Fibroblast of skin of abdomen (primary cell): ENCODE measurements at regions not wholly inside any gene's neighbourhood (a gene's known extent, or its start where the extent isn't known, plus 50 kb on each side); places are given as distances from the start of the nearest gene placed in this dataset.
A peak's percentile ranks its signal among the peaks of the same experiment; 100 is the strongest.
"Not testable (repeated sequence)": the region's sequence is repeated elsewhere in the genome, so short reads cannot be mapped to it uniquely, and the experiment has no call there.

Experiments used
- DNase-seq: peaks from one replicate; pipeline ENCODE4 v3.0.0-alpha.2; 2013

DNA sequence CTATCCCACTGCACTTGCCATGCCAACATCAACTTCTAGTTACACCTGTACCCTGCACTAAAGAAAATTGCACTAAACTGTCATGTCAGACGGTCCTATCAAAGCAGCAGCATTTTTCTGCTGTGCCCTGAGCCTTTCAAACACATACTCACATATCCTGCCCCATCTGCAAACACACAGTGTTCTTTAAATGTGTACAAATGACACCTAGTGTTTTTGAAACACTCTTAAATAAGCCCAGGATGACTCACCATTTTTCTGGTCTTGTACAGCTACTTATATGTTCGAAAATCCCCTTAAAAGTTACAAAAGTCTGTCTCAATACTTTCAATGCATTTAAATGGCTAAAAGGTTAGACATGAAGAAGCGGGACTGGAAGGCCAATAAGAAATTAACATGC lies 346.7 kb upstream of the PPARGC1A start:
- DNase-seq = no peak

DNA sequence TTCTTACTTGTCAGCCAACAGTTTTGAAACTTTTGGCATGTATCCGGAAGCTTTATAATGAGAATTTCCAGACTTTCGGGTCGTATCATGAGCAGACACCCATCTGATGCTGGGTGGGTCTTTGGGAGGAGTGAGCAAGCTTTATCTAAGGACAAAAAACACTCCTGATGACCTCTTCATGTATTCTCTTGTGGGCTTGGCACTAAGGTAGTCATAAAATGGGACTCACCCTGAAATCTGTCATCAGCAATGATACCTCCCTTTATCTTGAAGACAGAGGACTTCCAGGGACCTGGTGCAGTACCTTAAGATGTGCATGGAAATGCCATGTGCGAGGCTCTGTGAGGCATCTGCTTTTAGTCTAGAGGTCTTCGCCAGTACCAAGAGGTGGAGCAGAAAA lies 346.3 kb upstream of the PPARGC1A start:
- DNase-seq = no peak

- DNase-seq = no peak
These were observed 345.8 kb upstream of the PPARGC1A start for GRCh38 chr4:24235618-24236017.

DNA sequence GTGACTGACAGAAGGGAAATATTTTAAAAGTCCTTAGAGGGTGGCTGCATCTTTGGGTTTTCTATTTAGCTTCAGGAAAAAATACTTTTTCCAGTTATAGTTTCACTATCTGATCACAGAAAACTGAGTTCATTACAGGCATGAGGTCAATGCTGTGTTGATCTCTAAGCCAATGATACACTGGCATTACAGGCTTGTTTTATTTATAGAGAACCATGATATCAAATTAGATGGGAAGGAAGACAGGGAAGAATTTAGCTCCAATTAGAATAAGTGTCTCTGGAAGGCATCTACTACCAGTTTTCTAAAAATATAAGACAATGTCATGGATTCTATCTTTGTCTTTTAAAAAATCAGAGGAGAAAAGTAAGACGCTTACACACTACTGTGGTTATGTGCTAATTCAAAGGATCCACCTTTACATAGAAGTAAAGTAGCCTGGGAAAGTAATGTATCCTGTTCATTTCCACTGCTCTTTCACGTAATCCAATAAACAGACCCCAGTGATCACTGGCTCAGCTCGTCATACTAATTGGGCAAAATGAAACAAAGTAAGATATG lies 344.5 kb upstream of the PPARGC1A start:
- no peak for DNase-seq

DNA sequence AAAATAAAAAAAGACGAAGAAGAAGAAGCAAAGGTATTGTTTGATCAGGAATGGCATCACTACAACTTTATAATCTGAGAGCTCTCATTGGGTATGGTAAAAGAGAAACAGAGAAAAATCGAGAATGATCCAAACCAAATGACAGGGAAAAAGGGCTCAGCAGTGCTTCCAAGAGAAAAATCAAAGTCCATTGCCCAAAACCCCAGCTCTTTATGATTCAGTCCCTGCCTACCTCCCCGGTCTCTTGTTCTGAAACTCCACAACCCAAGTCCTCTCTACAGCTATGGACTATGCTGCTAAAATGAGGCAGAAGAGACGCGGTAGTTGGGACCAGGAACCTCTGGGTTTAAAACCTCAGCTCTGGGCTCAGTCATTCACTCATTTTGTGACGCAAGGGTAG lies 341.1 kb upstream of the PPARGC1A start:
- no peak for DNase-seq

GRCh38 chr4:24229978-24230377 lies 340.1 kb upstream of the PPARGC1A start:
- DNase-seq = peak; percentile 37

DNA sequence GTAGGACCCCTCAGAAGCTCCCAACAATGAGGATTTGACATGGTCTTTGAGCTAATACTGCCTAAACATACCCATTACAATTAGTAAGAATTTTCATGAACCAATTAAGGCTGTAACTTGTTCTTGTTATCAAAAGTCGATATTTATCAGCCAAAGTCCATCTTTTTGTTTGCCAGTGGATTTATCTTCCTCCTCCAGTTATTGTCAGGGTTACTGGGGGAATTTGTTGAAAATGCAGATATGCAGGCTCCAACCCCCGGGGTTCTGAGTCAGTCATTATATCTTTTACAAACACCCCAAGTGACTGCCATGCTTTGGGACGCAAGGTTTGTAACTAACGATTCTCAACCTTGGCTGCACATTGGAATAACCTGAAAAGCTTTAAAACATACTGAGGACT lies 338.8 kb upstream of the PPARGC1A start:
- DNase-seq = no peak

GRCh38 chr4:24226667-24227066 lies 336.8 kb upstream of the PPARGC1A start:
- peak; percentile 3 for DNase-seq

GRCh38 chr4:24226023-24226422 lies 336.2 kb upstream of the PPARGC1A start:
- DNase-seq = peak; percentile 48

- no peak for DNase-seq
These were observed 334.6 kb upstream of the PPARGC1A start for GRCh38 chr4:24224446-24224845.

- no peak for DNase-seq
These were observed 329.4 kb upstream of the PPARGC1A start for GRCh38 chr4:24219209-24219608.

DNA sequence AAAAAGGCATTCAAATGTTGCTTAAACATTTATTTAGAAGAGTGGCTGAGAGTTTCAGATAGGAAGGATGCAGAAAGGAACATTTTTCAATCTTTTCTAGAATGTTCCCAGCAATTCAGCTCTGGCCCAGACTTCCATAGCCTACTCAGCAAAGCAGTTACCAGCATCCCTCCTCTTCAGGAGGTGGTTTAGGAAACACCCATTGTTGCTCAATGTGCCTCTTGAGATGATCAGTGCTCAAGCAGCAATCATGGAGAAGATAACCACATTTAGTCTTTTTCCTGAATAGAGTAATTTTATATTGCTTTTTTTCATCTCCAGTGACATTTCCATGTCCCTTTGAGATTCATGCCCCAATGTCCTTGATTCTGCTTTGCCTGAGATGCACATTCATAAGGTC lies 328.7 kb upstream of the PPARGC1A start:
- no peak for DNase-seq

GRCh38 chr4:24214796-24215195 lies 324.9 kb upstream of the PPARGC1A start:
- no peak for DNase-seq

DNA sequence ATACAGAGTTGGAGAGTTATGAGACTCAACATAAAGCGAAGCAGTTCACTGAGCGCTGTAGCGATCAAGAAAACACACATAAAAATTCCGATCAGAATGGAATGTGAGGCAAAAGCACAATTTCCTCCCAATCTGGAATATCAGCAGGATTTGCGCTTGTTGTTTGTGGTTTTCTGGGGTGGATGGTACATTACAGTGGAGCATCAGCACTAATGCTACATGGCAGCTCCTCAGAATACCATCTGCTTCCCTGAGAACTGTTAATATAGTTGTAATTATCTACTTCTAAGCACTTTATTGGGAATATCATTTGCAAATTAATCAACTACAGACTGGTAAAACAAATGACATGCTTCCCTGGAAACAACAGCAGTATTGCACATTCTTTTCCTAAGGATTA lies 324.1 kb upstream of the PPARGC1A start:
- DNase-seq = peak; percentile 8

DNA sequence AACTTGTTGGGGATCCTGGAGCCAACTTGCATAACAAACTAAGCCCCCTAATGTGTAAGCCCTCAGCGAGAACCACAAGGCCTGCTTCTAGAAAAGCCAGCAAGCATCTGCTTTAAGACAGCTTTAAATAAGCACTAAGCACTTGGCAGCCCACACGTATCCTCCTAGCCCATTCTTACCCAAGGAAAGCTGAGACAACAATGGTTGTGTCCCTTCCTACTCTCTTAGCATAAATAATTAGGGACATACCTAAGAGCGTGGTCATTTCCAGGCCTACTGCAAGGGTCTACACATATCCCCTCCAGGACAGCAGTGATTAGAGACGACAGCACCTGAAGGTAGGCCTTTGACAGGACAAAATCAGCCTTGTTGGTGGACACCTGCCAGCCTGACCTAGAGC lies 322.8 kb upstream of the PPARGC1A start:
- no peak for DNase-seq

DNA sequence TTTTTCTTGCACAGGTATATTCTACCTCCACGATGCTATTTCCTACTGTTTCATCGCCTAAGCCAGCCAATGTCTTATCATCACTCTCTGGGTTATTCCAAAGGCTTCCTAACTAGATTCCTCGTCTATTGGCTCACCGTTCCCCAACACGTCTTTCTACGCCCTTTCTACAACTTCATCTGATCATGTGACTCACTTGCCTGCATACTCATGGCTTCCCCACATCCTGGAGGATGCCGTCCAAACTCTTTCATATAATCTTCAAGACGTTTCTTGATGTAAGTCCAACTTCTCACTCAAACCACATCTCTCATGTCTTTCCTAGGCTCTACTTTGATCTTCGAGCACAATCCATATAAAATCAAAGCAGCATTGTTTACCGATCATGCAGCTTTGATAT lies 322.0 kb upstream of the PPARGC1A start:
- peak; percentile 63 for DNase-seq

- peak; percentile 71 for DNase-seq
These were observed 320.6 kb upstream of the PPARGC1A start for GRCh38 chr4:24210332-24210902.

DNA sequence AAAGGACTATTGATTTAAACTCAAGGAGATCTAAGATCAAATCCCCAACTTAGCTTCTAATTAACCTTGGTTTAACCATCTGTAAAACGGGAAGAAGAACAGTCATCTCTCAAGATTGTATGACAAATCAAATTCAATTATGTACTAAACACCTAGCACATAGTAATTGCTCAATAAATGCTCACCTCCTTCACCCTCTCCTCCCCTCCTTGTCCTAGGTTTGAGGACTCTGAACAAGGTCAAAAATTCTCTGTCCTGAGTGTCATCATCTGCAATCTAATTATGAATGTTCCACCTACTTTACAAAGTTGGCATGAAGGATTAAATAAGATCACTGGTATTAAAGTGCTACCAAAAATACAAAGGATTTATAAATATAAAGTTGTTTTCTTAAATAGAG lies 320.1 kb upstream of the PPARGC1A start:
- DNase-seq = no peak

DNA sequence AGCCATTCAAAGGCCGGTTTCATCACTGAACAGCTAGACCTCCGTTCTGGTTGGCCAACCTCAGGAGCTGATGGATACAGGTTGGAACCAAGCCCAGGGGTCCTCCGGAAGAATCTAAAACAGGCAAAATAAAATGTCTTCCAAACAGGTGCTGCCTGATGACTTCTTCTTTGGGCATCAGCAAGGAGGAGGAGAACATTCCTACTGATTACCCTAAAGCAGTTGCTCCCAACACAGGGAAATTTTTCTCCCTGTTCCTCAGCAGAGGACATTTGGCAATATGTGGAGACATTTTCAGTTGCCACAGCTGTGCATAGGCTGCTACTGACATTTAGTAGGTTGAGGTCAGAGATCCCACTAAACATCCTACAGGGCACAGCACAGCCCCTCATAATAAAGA lies 319.3 kb upstream of the PPARGC1A start:
- no peak for DNase-seq

DNA sequence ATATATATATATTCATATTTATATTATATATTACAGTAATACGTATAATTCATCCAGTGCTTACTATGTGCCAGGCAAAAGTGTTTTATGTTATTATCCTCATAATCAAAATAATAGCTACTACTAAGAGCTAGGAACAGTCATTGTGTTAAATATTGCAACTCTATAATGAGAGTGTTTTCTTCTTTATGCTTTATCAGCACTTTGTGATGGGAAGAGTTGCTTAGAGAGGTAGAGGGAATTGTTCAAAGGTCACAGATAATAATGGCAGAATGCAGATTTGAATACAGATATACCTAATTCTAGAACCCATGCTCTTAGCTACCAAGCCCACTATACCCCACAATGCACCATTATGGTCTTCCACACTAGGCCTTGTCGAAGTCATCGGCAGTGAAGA lies 318.8 kb upstream of the PPARGC1A start:
- no peak for DNase-seq

- not testable (repeated sequence) for DNase-seq
These were observed 314.9 kb upstream of the PPARGC1A start for GRCh38 chr4:24204708-24205107.

DNA sequence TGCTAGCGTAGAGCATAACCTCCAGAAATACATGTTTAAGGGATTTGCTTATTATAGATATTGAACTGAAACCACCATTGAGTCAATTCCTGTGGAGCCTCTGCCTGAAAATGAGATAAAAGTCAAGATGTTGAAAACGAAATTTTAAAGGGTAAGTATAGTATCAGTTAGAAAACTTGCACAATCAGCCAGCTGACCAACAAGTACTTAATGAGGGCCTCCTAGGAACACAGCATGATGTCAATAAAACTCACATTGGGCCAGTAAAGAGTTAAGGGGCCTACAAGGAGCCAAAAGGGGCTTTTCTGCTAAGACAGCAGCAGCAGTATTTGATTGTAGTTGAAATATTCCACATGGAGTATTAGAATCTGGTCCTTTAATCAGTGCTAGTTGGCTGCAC lies 314.1 kb upstream of the PPARGC1A start:
- DNase-seq = no peak

DNA sequence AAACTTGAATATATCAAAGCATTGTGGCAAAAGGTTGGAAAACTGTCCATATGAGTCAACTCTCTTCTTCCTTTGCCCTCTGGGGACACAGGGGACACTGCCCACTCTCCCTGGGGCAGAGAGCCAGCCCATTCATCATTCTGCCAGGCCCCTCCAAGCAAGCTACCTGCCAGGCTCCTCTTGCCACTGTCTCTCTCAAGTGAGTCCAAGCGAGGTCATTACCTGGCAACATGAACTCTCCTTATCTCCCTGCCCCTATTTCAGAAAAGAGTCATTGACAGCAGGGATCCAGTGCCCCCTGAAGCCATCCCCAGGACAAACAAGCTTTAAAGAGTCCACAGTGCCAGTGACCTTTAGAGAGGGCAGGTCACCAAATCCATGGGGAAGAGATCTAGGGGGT lies 312.7 kb upstream of the PPARGC1A start:
- DNase-seq = no peak

DNA sequence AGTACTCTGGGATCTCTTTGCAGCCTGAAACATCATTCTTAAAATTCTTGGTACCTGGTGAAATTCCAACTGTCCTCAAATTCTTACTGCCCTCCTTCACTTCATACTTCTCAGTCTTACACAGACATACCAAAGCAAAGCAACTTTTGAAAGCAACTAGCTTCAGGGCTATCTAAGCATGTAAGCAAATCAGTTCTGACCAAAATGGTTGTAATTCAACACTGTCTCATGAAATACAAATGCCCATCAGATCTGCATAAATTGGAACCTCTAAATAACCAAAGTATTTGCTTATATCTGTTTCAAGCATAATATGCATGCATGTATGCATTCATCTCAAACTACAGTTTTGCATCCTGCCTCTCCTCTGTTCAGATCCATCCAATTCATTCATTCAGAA lies 308.1 kb upstream of the PPARGC1A start:
- no peak for DNase-seq

GRCh38 chr4:24196785-24197184 lies 306.9 kb upstream of the PPARGC1A start:
- DNase-seq = no peak
